IMR-90 (cell line): ENCODE measurements at regions not wholly inside any gene's neighbourhood (a gene's known extent, or its start where the extent isn't known, plus 50 kb on each side); places are given as distances from the start of the nearest gene placed in this dataset.

Source experiments
- ATAC-seq: fragments of 200-7000 bp; cut with Tn5 transposase; 2 replicates; pipeline ENCODE4 v1.9.1; 2020; ENCODE audit warnings: low read depth, mild to moderate bottlenecking, moderate library complexity
- BruUV-seq: library from RNA; stranded (reverse); fragments of 400-500 nt; replicated peaks from 2 replicates; lab custom pipeline; 2021; lab: Mats Ljungman, UMichigan
- CTCF ChIA-PET: fragments of 300-600 bp; formaldehyde crosslinking; extraction: SDS; loops from one replicate; lab custom pipeline; 2021; ENCODE audit warnings: antibody characterized with exemption; lab: Yijun Ruan, JAX
- POLR2A ChIA-PET: fragments of 300-600 bp; sonication (Branson Sonifier 250); formaldehyde crosslinking; loops from one replicate; lab custom pipeline; 2022; ENCODE audit warnings: antibody characterized with exemption; ENCODE audit not compliant: unreplicated experiment; lab: Charles Lee
- DNase-seq: peaks from one replicate; pipeline ENCODE4 v3.0.0; 2013
- H2AFZ ChIP-seq: replicated peaks from 2 replicates; pipeline ENCODE3; 2013; ENCODE audit warnings: low read length, mild to moderate bottlenecking; ENCODE audit not compliant: poor library complexity
- H2AK5ac ChIP-seq: 2 replicates; pipeline ENCODE4 v1.6.1; 2013; ENCODE audit warnings: low read depth, low read length, inconsistent platforms
- H2AK9ac ChIP-seq: replicated peaks from 2 replicates; pipeline ENCODE3; 2013; ENCODE audit warnings: mild to moderate bottlenecking, low read depth, low read length, moderate library complexity; ENCODE audit not compliant: poor library complexity
- H2BK120ac ChIP-seq: 2 replicates; pipeline ENCODE4 v1.6.1; 2013; ENCODE audit warnings: low read depth, low read length, inconsistent platforms
- H2BK15ac ChIP-seq: 3 replicates; pipeline ENCODE4 v1.6.1; 2013; ENCODE audit warnings: low read depth, low read length, inconsistent platforms
- H2BK20ac ChIP-seq: 2 replicates; pipeline ENCODE4 v1.6.1; 2013; ENCODE audit warnings: low read depth, mild to moderate bottlenecking, inconsistent platforms, low read length, moderate library complexity
- H2BK5ac ChIP-seq: 2 replicates; pipeline ENCODE4 v1.6.1; 2013; ENCODE audit warnings: mild to moderate bottlenecking, low read depth, low read length, inconsistent platforms; ENCODE audit not compliant: poor library complexity, severe bottlenecking
- H3K14ac ChIP-seq: replicated peaks from 2 replicates; pipeline ENCODE4 v1.6.1; 2013; ENCODE audit warnings: low read depth, low read length, inconsistent platforms
- H3K18ac ChIP-seq: 2 replicates; pipeline ENCODE4 v1.6.1; 2013; ENCODE audit warnings: low read depth, low read length, control low read depth
- H3K23ac ChIP-seq: 2 replicates; pipeline ENCODE4 v1.6.1; 2013; ENCODE audit warnings: low read depth, low read length, inconsistent platforms
- H3K27ac ChIP-seq: 2 replicates; pipeline ENCODE4 v1.5.1; 2013; ENCODE audit warnings: mild to moderate bottlenecking, control low read depth, low read length; ENCODE audit not compliant: insufficient read depth
- H3K27me3 ChIP-seq: 2 replicates; pipeline ENCODE4 v1.6.1; 2013; ENCODE audit warnings: low read length; ENCODE audit not compliant: control insufficient read depth, insufficient read depth
- H3K36me3 ChIP-seq: 2 replicates; pipeline ENCODE4 v1.6.1; 2013; ENCODE audit warnings: low read length, mixed read lengths; ENCODE audit not compliant: control insufficient read depth, insufficient read depth
- H3K4ac ChIP-seq: 2 replicates; pipeline ENCODE4 v1.6.1; 2013; ENCODE audit warnings: low read depth, low read length, inconsistent platforms
- H3K4me1 ChIP-seq: 2 replicates; pipeline ENCODE4 v1.6.1; 2013; ENCODE audit warnings: low read length, mixed read lengths; ENCODE audit not compliant: control insufficient read depth, insufficient read depth
- H3K4me2 ChIP-seq: 2 replicates; pipeline ENCODE4 v1.6.1; 2013; ENCODE audit warnings: low read depth, mild to moderate bottlenecking, control low read depth, low read length, moderate library complexity
- H3K4me3 ChIP-seq: 2 replicates; pipeline ENCODE4 v1.5.1; 2013; ENCODE audit warnings: low read depth, mild to moderate bottlenecking, control low read depth, low read length, moderate library complexity; ENCODE audit not compliant: insufficient read depth
- H3K56ac ChIP-seq: 2 replicates; pipeline ENCODE4 v1.6.1; 2013; ENCODE audit warnings: low read length, inconsistent platforms; ENCODE audit not compliant: insufficient read depth; ENCODE audit errors: extremely low read depth
- H3K79me1 ChIP-seq, 2 experiments: 2 replicates each; pipeline ENCODE4 v1.6.1; 2013; ENCODE audit warnings: low read length in 2 of 2, inconsistent platforms in 1 of 2, low read depth in 1 of 2
- H3K9ac ChIP-seq: 2 replicates; pipeline ENCODE4 v1.6.1; 2013; ENCODE audit warnings: low read depth, low read length, control low read depth
- H3K9me1 ChIP-seq: 2 replicates; pipeline ENCODE4 v1.6.1; 2013; ENCODE audit warnings: low read length, inconsistent platforms; ENCODE audit not compliant: insufficient read depth
- H3K9me3 ChIP-seq: 2 replicates; pipeline ENCODE4 v1.6.1; 2013; ENCODE audit warnings: low read length; ENCODE audit not compliant: control insufficient read depth, insufficient read depth
- H4K20me1 ChIP-seq: 2 replicates; pipeline ENCODE4 v1.6.1; 2013; ENCODE audit warnings: low read length, inconsistent platforms; ENCODE audit not compliant: insufficient read depth
- H4K5ac ChIP-seq: 2 replicates; pipeline ENCODE4 v1.6.1; 2013; ENCODE audit warnings: mild to moderate bottlenecking, low read depth, low read length, control low read depth
- H4K8ac ChIP-seq, 2 experiments: 2 replicates each; pipeline ENCODE4 v1.6.1; 2013; ENCODE audit warnings: low read depth in 2 of 2, low read length in 2 of 2, control low read depth in 1 of 2, inconsistent platforms in 1 of 2
- H4K91ac ChIP-seq: 2 replicates; pipeline ENCODE4 v1.6.1; 2013; ENCODE audit warnings: low read depth, low read length, inconsistent platforms; ENCODE audit not compliant: insufficient read depth
- BHLHE40 ChIP-seq: fragments of 150-350 bp; IDR thresholded peaks from 2 replicates; pipeline ENCODE4 v1.6.1; 2016; ENCODE audit warnings: mild to moderate bottlenecking, low read depth, low read length
- CEBPB ChIP-seq: IDR thresholded peaks from 2 replicates; pipeline ENCODE4 v1.6.1; 2012; ENCODE audit warnings: low read depth, low read length, improper control_type of control experiment
- CHD1 ChIP-seq: IDR thresholded peaks from 2 replicates; pipeline ENCODE4 v1.6.1; 2012; ENCODE audit warnings: low read depth, low read length, improper control_type of control experiment
- FOS ChIP-seq: fragments of 150-350 bp; IDR thresholded peaks from 2 replicates; pipeline ENCODE4 v1.6.1; 2016; ENCODE audit warnings: low read depth, low read length
- MAFK ChIP-seq: IDR thresholded peaks from 2 replicates; pipeline ENCODE4 v1.6.1; 2012; ENCODE audit warnings: low read depth, low read length, improper control_type of control experiment
- MXI1 ChIP-seq: IDR thresholded peaks from 2 replicates; pipeline ENCODE4 v1.6.1; 2012; ENCODE audit warnings: low read depth, mild to moderate bottlenecking, low read length, moderate library complexity, borderline replicate concordance
- NFE2L2 ChIP-seq: fragments of 150-350 bp; IDR thresholded peaks from 2 replicates; pipeline ENCODE4 v1.6.1; 2016; ENCODE audit warnings: low read depth, mild to moderate bottlenecking, low read length
- POLR2A ChIP-seq: IDR thresholded peaks from 2 replicates; pipeline ENCODE4 v1.6.1; 2012; ENCODE audit warnings: mild to moderate bottlenecking, low read depth, low read length
- RAD21 ChIP-seq: IDR thresholded peaks from 2 replicates; pipeline ENCODE4 v1.6.1; 2012; ENCODE audit warnings: low read length, improper control_type of control experiment
- RCOR1 ChIP-seq: IDR thresholded peaks from 2 replicates; pipeline ENCODE4 v1.6.1; 2012; ENCODE audit warnings: mild to moderate bottlenecking, low read length, improper control_type of control experiment; ENCODE audit not compliant: insufficient replicate concordance
- RFX5 ChIP-seq: IDR thresholded peaks from 2 replicates; pipeline ENCODE4 v1.8.0; 2012; ENCODE audit warnings: low read depth, mild to moderate bottlenecking, low read length, moderate library complexity
- WGBS, 2 experiments: methylation state at CpG; one replicate each; pipeline versions ENCODE4 v1.1.5 to v1.1.7; 2013; ENCODE audit warnings: missing lambda C conversion rate in 2 of 2; ENCODE audit not compliant: insufficient read length in 1 of 2; ENCODE audit errors: extremely low coverage in 2 of 2; 5-methylcytosine and 5-hydroxymethylcytosine counted together
- dilution Hi-C: fragments of 300-500 bp; cut with HindIII; formaldehyde crosslinking; loops from one replicate; pipeline ENCODE4 v1.14.3; 2018; ENCODE audit warnings: low sequenced_read_pairs; ENCODE audit not compliant: unreplicated experiment
- in situ Hi-C: fragments of 300-500 bp; cut with MboI; formaldehyde crosslinking; loops from 3 replicates; pipeline ENCODE4 v1.14.3; 2019; ENCODE audit warnings: low sequenced_read_pairs, inconsistent platforms, mixed read lengths
- intact Hi-C: fragments of 100-400 bp; cut with micrococcal nuclease; formaldehyde crosslinking; loops from 2 replicates; pipeline ENCODE4 v1.10.0; 2022
- TF ChIP-seq, protein P1 (sequence below): fragments of 150-350 bp; IDR thresholded peaks from 2 replicates; pipeline ENCODE4 v1.6.1; 2016; ENCODE audit warnings: low read depth, mild to moderate bottlenecking, low read length, moderate library complexity, borderline replicate concordance
- TF ChIP-seq, protein P2 (sequence below): conservative IDR thresholded peaks from 2 replicates; pipeline ENCODE4 v1.5.1; 2012; ENCODE audit warnings: mild to moderate bottlenecking, low read depth, low read length, improper control_type of control experiment
- TF ChIP-seq, protein P3 (sequence below): fragments of 150-350 bp; IDR thresholded peaks from 2 replicates; pipeline ENCODE4 v1.6.1; 2017; ENCODE audit warnings: mild to moderate bottlenecking, antibody characterized with exemption, low read length, low read depth

DNA sequence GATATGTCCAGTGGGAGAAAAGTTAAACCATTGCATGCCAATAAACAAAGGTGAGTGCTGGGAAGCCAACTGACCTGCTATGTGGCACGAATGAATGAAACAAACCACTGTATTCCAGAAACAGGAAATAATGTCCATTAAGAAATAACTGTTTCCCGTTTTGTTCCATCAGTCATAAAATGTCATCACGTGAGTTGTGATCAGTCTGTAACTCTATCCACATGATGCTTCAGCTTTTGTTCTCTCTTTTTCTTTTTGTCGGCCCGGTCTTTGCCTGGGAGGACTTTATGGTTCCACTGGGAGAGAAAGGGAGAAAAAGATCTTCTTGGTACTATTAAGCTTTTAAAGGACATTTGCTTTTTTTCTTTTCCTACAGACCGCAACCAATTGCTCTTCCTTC lies 179.9 kb downstream of the TGFB2 start:
- Histone ChIP-seq H4K20me1 (no peaks in the 10 kb centered on the region), H2BK120ac (no peak overlapping the region), H3K9me3 (no peaks in the 10 kb centered on the region), H3K4me3 (no peak overlapping the region), H2BK15ac (peak overlapping the region; percentile 3; the same call in 1 of the 3 replicates), H4K5ac (0 out of 2 replicates have a peak overlapping the region, but pooled peaks have one; percentile 38), H3K4me2 (no peak overlapping the region), H3K27ac (no peak overlapping the region), H3K36me3 (no peaks in the 10 kb centered on the region), H3K27me3 (no peaks in the 10 kb centered on the region), H4K8ac (no peak overlapping the region), H3K9me1 (peaks cover 6% of the 10 kb centered on the region), H3K4ac (no peak overlapping the region), H3K56ac (no peak overlapping the region), H3K18ac (peak overlapping the region; percentile 58; the same call in 1 of the 2 replicates), H3K4me1 (peaks cover 11% of the 10 kb centered on the region), H2BK5ac (no peak overlapping the region), H3K14ac (no peak overlapping the region), H2AK5ac (0 out of 2 replicates have a peak overlapping the region, but pooled peaks have one; percentile 33), H2AFZ (no peak overlapping the region), H2AK9ac (no peak overlapping the region), H2BK20ac (no peak overlapping the region), H4K91ac (no peak overlapping the region), H3K23ac (no peak overlapping the region), H3K9ac (no peak overlapping the region), H3K79me1 (no peaks in the 10 kb centered on the region)
- no TSS peak for BruUV-seq
- CTCF ChIA-PET, result interaction anchor here (0.6 to 1.0 kb wide), 2 partner anchors 187 to 225 kb away, joined by 3 to 4 read pairs; no protein-coding TSS in a partner anchor
- dilution Hi-C loops (no loop called here), intact Hi-C loops (loop anchor here (2.0 kb wide), 1 partner anchor 26 kb away; no protein-coding TSS in a partner anchor), in situ Hi-C loops (no loop called here)
- POLR2A ChIA-PET, result interaction anchor here (0.6 kb wide), 1 partner anchor 268 kb away, joined by 4 read pairs; no protein-coding TSS in a partner anchor
- DNase-seq, result no peak
- TF ChIP-seq MXI1 (no peak), POLR2A (no peak), FOS (no peak), RFX5 (no peak), RAD21 (no peak), NFE2L2 (no peak), RCOR1 (no peak), CEBPB (no peak), BHLHE40 (no peak), CHD1 (no peak), MAFK (no peak)
- TF ChIP-seq, protein P1, sequence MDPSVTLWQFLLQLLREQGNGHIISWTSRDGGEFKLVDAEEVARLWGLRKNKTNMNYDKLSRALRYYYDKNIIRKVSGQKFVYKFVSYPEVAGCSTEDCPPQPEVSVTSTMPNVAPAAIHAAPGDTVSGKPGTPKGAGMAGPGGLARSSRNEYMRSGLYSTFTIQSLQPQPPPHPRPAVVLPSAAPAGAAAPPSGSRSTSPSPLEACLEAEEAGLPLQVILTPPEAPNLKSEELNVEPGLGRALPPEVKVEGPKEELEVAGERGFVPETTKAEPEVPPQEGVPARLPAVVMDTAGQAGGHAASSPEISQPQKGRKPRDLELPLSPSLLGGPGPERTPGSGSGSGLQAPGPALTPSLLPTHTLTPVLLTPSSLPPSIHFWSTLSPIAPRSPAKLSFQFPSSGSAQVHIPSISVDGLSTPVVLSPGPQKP, result no peak
- TF ChIP-seq, protein P2, sequence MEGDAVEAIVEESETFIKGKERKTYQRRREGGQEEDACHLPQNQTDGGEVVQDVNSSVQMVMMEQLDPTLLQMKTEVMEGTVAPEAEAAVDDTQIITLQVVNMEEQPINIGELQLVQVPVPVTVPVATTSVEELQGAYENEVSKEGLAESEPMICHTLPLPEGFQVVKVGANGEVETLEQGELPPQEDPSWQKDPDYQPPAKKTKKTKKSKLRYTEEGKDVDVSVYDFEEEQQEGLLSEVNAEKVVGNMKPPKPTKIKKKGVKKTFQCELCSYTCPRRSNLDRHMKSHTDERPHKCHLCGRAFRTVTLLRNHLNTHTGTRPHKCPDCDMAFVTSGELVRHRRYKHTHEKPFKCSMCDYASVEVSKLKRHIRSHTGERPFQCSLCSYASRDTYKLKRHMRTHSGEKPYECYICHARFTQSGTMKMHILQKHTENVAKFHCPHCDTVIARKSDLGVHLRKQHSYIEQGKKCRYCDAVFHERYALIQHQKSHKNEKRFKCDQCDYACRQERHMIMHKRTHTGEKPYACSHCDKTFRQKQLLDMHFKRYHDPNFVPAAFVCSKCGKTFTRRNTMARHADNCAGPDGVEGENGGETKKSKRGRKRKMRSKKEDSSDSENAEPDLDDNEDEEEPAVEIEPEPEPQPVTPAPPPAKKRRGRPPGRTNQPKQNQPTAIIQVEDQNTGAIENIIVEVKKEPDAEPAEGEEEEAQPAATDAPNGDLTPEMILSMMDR, result no peak
- TF ChIP-seq, protein P3, sequence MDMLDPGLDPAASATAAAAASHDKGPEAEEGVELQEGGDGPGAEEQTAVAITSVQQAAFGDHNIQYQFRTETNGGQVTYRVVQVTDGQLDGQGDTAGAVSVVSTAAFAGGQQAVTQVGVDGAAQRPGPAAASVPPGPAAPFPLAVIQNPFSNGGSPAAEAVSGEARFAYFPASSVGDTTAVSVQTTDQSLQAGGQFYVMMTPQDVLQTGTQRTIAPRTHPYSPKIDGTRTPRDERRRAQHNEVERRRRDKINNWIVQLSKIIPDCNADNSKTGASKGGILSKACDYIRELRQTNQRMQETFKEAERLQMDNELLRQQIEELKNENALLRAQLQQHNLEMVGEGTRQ, result no peak
- no CpG with 5 or more reads among the region's 6 CpGs for WGBS, 2 experiments
- ATAC-seq, result no peak
